GM21515 (cell line): ENCODE measurements at regions not wholly inside any gene's neighbourhood (a gene's known extent, or its start where the extent isn't known, plus 50 kb on each side); places are given as distances from the start of the nearest gene placed in this dataset.

ENCODE experiments used
- ATAC-seq: cut with Tn5 transposase; IDR thresholded peaks from one replicate; pipeline ENCODE4 v1.9.1; 2021; ENCODE audit not compliant: unreplicated experiment

- ATAC-seq, result no peak
These were observed 133.8 kb upstream of the ARHGAP5 start for GRCh38 chr14:31943217-31943799.

GRCh38 chr14:31943861-31944255 lies 133.2 kb upstream of the ARHGAP5 start:
- no peak for ATAC-seq

GRCh38 chr14:31944256-31945073 lies 132.6 kb upstream of the ARHGAP5 start:
- no peak for ATAC-seq

GRCh38 chr14:31945074-31945613 lies 132.0 kb upstream of the ARHGAP5 start:
- peak; percentile 72 for ATAC-seq

- no peak for ATAC-seq
These were observed 131.4 kb upstream of the ARHGAP5 start for GRCh38 chr14:31945701-31946100.

GRCh38 chr14:31947076-31947475 lies 130.0 kb upstream of the ARHGAP5 start:
- ATAC-seq, result no peak

- ATAC-seq, result no peak
These were observed 129.2 kb upstream of the ARHGAP5 start for GRCh38 chr14:31947680-31948595.

- ATAC-seq, result no peak
These were observed 127.4 kb upstream of the ARHGAP5 start for GRCh38 chr14:31949709-31950108.

GRCh38 chr14:31950331-31950730 lies 126.8 kb upstream of the ARHGAP5 start:
- no peak for ATAC-seq

- no peak for ATAC-seq
These were observed 126.1 kb upstream of the ARHGAP5 start for GRCh38 chr14:31950764-31951637.

- no peak for ATAC-seq
These were observed 125.5 kb upstream of the ARHGAP5 start for GRCh38 chr14:31951638-31951964.

GRCh38 chr14:31952573-31952972 lies 124.5 kb upstream of the ARHGAP5 start:
- no peak for ATAC-seq

GRCh38 chr14:31953210-31953609 lies 123.9 kb upstream of the ARHGAP5 start:
- ATAC-seq, result no peak

GRCh38 chr14:31954991-31955390 lies 122.1 kb upstream of the ARHGAP5 start:
- ATAC-seq, result no peak

GRCh38 chr14:31955936-31956579 lies 121.0 kb upstream of the ARHGAP5 start:
- no peak for ATAC-seq

- ATAC-seq, result no peak
These were observed 119.5 kb upstream of the ARHGAP5 start for GRCh38 chr14:31957565-31957964.

- no peak for ATAC-seq
These were observed 117.1 kb upstream of the ARHGAP5 start for GRCh38 chr14:31960039-31960438.

GRCh38 chr14:31961896-31962295 lies 115.2 kb upstream of the ARHGAP5 start:
- no peak for ATAC-seq

- ATAC-seq, result no peak
These were observed 114.2 kb upstream of the ARHGAP5 start for GRCh38 chr14:31962920-31963319.

GRCh38 chr14:31963587-31963986 lies 113.5 kb upstream of the ARHGAP5 start:
- ATAC-seq, result no peak
